Right lobe of liver (tissue), 6 donors: ENCODE measurements at regions not wholly inside any gene's neighbourhood (a gene's known extent, or its start where the extent isn't known, plus 50 kb on each side); places are given as distances from the start of the nearest gene placed in this dataset.

Source experiments
- ATAC-seq, 4 donors: fragments of 200-7000 bp; cut with Tn5 transposase; one replicate each; pipeline ENCODE4 v1.9.1; 2020; ENCODE audit warnings: mild to moderate bottlenecking in 4 of 4, moderate library complexity in 4 of 4
- DNase-seq, 3 donors: peaks; one replicate each; pipeline ENCODE4 v3.0.0-alpha.2; 2020
- H3K27ac ChIP-seq, 3 donors: fragments of 200-600 bp; one replicate each; pipeline ENCODE4 v1.8.0; 2022
- H3K27me3 ChIP-seq, 2 donors: fragments of 200-600 bp; one replicate each; pipeline ENCODE4 v1.8.0; 2022
- H3K36me3 ChIP-seq, 4 donors: fragments of 200-600 bp; sonication (generic) in 1 of 4; one replicate each; pipeline versions ENCODE4 v1.5.1 to v1.8.0; 2017 to 2022; ENCODE audit warnings: control low read depth in 1 of 4
- H3K4me1 ChIP-seq, 4 donors: fragments of 200-600 bp; sonication (generic) in 1 of 4; one replicate each; pipeline versions ENCODE4 v1.5.1 to v1.8.0; 2017 to 2022; ENCODE audit warnings: control low read depth in 1 of 4
- H3K4me3 ChIP-seq, 3 donors: fragments of 200-600 bp; one replicate each; pipeline ENCODE4 v1.8.0; 2022
- H3K9me3 ChIP-seq, 4 donors: fragments of 200-600 bp; sonication (generic) in 1 of 4; one replicate each; pipeline versions ENCODE4 v1.5.1 to v1.8.0; 2017 to 2022; ENCODE audit warnings: control low read depth in 1 of 4
- POLR2A ChIP-seq: fragments of 450-650 bp; IDR thresholded peaks from one replicate; pipeline ENCODE4 v1.6.1; 2017; ENCODE audit warnings: antibody characterized with exemption, mild to moderate bottlenecking
- WGBS: methylation state at CpG from one replicate; pipeline ENCODE4 v1.1.6; 2018; ENCODE audit warnings: low coverage, low lambda C conversion rate; ENCODE audit not compliant: insufficient coverage; ENCODE audit errors: missing lambda C conversion rate; 5-methylcytosine and 5-hydroxymethylcytosine counted together
- intact Hi-C, 2 donors: fragments of 100-400 bp; cut with DNase I; formaldehyde crosslinking; loops; one replicate each; pipeline versions ENCODE4 v1.11.2 to v1.14.1; 2022
- TF ChIP-seq, protein P1 (sequence below), 4 donors: fragments of 200-600 bp in 3 of 4; fragments of 450-650 bp in 1 of 4; IDR thresholded peaks; one replicate each; pipeline versions ENCODE4 v1.5.1 to v1.8.0; 2016 to 2022; ENCODE audit warnings: antibody characterized with exemption in 4 of 4, mild to moderate bottlenecking in 2 of 4
- donor health status: DM: no; HTN: yes; CAD: no.
- donor health status: DM: no; HTN: no; CAD: no.
- donor health status: DM: no; HTN: no; CAD: no.
- donor health status: DM: no; HTN: yes; CAD: no.
- donor health status: DM: no; HTN: yes; CAD: no.

DNA sequence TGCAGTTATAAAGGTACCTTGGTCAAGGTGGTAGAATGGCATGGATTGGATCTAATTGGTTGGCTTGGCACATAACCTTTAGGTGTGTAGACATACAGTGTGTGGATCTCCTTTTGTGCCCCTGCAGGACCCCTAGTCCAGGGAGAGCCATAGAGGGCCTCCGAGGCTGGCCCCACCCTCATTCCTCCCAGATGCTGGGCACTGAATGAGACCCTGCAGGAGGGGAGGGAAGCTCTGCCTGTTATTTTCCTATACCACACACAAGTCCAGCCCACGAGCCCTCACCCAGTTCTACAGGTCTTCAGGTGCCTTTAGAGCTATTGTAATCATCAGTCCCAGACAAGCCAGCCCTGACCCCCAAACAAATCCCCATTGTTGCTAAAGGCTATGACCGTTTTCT is 58.9 kb downstream of the KCNF1 start:
- intact Hi-C loops = no loop called here
- no peaks in the 10 kb centered on the region for H3K36me3 ChIP-seq
- TF ChIP-seq, protein P1, sequence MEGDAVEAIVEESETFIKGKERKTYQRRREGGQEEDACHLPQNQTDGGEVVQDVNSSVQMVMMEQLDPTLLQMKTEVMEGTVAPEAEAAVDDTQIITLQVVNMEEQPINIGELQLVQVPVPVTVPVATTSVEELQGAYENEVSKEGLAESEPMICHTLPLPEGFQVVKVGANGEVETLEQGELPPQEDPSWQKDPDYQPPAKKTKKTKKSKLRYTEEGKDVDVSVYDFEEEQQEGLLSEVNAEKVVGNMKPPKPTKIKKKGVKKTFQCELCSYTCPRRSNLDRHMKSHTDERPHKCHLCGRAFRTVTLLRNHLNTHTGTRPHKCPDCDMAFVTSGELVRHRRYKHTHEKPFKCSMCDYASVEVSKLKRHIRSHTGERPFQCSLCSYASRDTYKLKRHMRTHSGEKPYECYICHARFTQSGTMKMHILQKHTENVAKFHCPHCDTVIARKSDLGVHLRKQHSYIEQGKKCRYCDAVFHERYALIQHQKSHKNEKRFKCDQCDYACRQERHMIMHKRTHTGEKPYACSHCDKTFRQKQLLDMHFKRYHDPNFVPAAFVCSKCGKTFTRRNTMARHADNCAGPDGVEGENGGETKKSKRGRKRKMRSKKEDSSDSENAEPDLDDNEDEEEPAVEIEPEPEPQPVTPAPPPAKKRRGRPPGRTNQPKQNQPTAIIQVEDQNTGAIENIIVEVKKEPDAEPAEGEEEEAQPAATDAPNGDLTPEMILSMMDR (IDR thresholded peaks at IDR 0.05) = no peak
- TF ChIP-seq POLR2A = no peak
- ATAC-seq (no peak), DNase-seq (no peak)
- no peak overlapping the region for H3K4me3 ChIP-seq
- H3K4me1 ChIP-seq = no peaks in the 10 kb centered on the region
- WGBS = 25% methylated on average over 2 of the region's 3 CpGs
- H3K27ac ChIP-seq = no peak overlapping the region
- H3K9me3 ChIP-seq = no peaks in the 10 kb centered on the region
- no peaks in the 10 kb centered on the region for H3K27me3 ChIP-seq

DNA sequence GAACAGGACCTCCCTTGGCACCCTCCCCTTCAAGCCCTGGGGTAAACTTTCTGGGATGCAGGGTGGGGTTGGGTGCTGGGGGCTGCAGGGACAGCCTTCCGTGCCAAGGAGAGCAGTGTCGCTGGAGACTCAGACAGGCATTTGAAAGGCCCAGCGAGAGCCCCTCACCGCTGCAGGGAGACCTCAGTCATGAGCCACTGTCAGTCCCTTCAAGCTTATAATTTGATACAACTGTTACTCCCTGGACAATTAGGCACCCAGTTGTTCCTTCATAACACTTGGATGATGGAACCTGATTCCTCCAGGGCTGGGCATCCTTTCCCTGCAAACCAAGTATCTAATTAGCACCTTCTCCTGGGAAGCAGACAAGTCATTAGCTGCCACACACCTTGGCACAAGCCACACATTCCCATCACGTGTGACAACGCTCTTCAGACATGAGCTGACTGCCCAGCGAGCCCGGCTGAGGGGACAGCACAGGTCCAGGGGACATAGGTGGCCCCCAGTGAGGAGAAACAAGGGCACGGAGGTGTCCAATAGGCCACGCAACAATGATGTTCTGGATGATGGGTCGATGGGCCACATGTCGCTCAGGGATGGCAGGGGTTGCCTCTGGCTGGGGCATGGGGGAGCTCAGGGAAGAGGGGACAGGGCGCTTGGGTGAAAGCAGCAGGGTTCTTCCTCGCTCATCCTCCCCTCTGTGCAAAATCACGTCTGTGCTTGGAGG is 59.6 kb downstream of the KCNF1 start:
- no peak overlapping the region for H3K27ac ChIP-seq
- no peaks in the 10 kb centered on the region for H3K36me3 ChIP-seq
- no peaks in the 10 kb centered on the region for H3K27me3 ChIP-seq
- DNase-seq = no peak
- H3K4me1 ChIP-seq = no peaks in the 10 kb centered on the region
- TF ChIP-seq, protein P1 (IDR thresholded peaks at IDR 0.05) = no peak
- no peak for TF ChIP-seq POLR2A
- WGBS = 56% methylated on average over 4 of the region's 15 CpGs
- intact Hi-C loops = no loop called here
- ATAC-seq = no peak
- no peak overlapping the region for H3K4me3 ChIP-seq
- no peaks in the 10 kb centered on the region for H3K9me3 ChIP-seq

DNA sequence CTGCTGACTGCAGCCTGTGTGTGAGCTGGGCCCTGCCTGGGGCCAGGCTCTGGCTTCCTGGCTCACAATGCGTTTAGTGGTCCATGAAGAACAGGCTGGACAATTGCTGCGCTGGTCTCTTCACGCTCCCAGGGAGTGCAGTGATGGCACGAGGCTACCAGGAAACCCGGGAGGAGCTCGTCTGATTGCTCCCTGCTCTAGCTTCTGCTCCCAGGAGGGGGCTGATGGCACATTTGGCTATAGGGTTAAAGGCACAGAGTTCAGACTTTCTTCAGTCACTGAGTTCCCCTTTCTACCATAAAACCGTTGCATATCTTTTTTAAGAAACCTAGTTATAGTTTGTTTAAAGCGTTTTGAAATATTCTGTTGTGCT is 60.1 kb downstream of the KCNF1 start:
- Histone ChIP-seq H3K27me3 (no peaks in the 10 kb centered on the region), H3K4me3 (no peak overlapping the region), H3K36me3 (no peaks in the 10 kb centered on the region), H3K4me1 (no peaks in the 10 kb centered on the region), H3K9me3 (no peaks in the 10 kb centered on the region), H3K27ac (no peak overlapping the region)
- intact Hi-C loops = no loop called here
- ATAC-seq = no peak
- DNase-seq = no peak
- 24% methylated on average over 6 of the region's 8 CpGs for WGBS
- TF ChIP-seq, protein P1 (IDR thresholded peaks at IDR 0.05) = no peak
- TF ChIP-seq POLR2A = no peak

DNA sequence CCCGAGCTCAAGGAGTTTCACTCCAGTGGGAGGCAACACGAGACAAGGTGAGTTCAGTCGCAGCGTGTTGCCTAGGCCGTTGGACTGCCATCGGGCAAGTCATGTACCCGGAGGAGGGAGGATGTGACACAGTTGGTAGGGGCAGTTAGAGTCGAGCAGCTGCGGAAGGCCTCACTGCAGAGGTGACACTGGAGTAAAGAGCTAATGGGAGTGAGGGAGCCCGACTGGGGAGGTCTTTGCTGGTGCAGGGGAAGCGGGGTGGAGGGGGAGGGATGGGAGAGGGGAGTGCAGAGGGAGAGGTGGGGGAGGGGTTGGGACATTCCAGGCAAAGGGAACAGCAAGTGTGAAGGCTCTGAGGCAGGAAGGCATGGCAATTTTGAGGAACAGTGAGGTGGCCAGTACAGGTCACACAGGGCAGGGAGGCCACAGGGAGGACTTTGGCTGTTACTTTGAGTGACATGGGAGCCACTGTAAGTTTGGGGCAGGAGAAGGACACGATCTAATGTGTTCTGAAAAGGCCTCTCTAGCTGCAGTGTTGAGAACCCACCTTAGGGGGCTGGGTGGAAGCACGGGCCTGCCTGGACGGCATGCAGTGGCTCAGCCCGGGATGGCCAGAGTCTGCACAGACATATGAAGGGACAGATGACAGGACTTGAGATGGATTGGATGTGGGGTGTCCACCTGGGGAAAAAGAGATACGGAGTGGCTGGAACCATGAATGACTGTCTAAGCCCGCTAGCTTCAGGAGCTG is 61.1 kb downstream of the KCNF1 start:
- intact Hi-C loops = no loop called here
- Histone ChIP-seq H3K4me3 (no peak overlapping the region), H3K36me3 (no peaks in the 10 kb centered on the region), H3K9me3 (no peaks in the 10 kb centered on the region), H3K27me3 (no peaks in the 10 kb centered on the region), H3K4me1 (no peaks in the 10 kb centered on the region), H3K27ac (no peak overlapping the region)
- DNase-seq (no peak), ATAC-seq (no peak)
- no peak for TF ChIP-seq POLR2A
- TF ChIP-seq, protein P1 (IDR thresholded peaks at IDR 0.05) = no peak
- WGBS = 75% methylated on average over 15 of the region's 17 CpGs
